ENCODE measurements at regions not wholly inside any gene's neighbourhood (a gene's known extent, or its start where the extent isn't known, plus 50 kb on each side); places are given as distances from the start of the nearest gene placed in this dataset.

- POLR2A ChIA-PET: no interaction called here
- Histone ChIP-seq H3K4me2 (ENCODE audit: control insufficient read depth, insufficient read depth) (no peak overlapping the region), H3K36me3 (ENCODE audit: control insufficient read depth in 2 of 2, insufficient read depth in 2 of 2, low read length in 1 of 2) (no peaks in the 10 kb centered on the region), H3K4me3 (no peak overlapping the region), H3K27ac (ENCODE audit: control insufficient read depth, insufficient read depth) (no peak overlapping the region), H3K4me1 (ENCODE audit: control insufficient read depth, insufficient read depth, low read length) (no peaks in the 10 kb centered on the region), H3K9me3 (replicated peaks; ENCODE audit: control insufficient read depth, insufficient read depth, low read length) (no peaks in the 10 kb centered on the region), H3K27me3 (replicated peaks in 1 of 2; ENCODE audit: control insufficient read depth in 2 of 2, insufficient read depth in 2 of 2, low read length in 1 of 2) (no peaks in the 10 kb centered on the region), H4K20me1 (ENCODE audit: control insufficient read depth, insufficient read depth) (no peaks in the 10 kb centered on the region), H3K79me2 (ENCODE audit: control insufficient read depth, insufficient read depth, low read length) (no peaks in the 10 kb centered on the region), H2AFZ (ENCODE audit: control insufficient read depth, low read depth, low read length) (no peak overlapping the region), H3K9ac (ENCODE audit: control insufficient read depth, insufficient read depth, low read length) (no peak overlapping the region)
- no TSS peak for BruUV-seq (replicated peaks)
- CTCF ChIA-PET: no interaction called here
- in situ Hi-C loops (cut with MboI) (no loop called here), intact Hi-C loops (cut with micrococcal nuclease; ENCODE audit: unreplicated experiment) (no loop called here)
- SMC1A ChIA-PET (ENCODE audit: uncharacterized antibody, unreplicated experiment): no interaction called here
- RAD21 ChIA-PET (ENCODE audit: unreplicated experiment): no interaction called here
- FAIRE-seq (no peak), DNase-seq (ENCODE audit: low read depth, low spot score) (no peak), ATAC-seq (no peak)
- WGBS (ENCODE audit: insufficient coverage, insufficient replicate concordance, low lambda C conversion rate, missing lambda C conversion rate): 21% methylated on average over 2 of the region's 2 CpGs
- TF ChIP-seq RBBP5 (conservative IDR thresholded peaks at IDR 0.05) (no peak), CBX3 (IDR thresholded peaks at IDR 0.05; ENCODE audit: borderline replicate concordance, low read depth) (no peak), ATF3 (IDR thresholded peaks at IDR 0.05; ENCODE audit: borderline replicate concordance, extremely low read depth, low read depth, low read length) (no peak), CHD1 (IDR thresholded peaks at IDR 0.05; ENCODE audit: low read depth, low read length) (no peak), ATF2 (IDR thresholded peaks at IDR 0.05; ENCODE audit: low read length) (no peak), WRNIP1 (IDR thresholded peaks at IDR 0.05; ENCODE audit: borderline replicate concordance, low read depth, low read length) (no peak), CHD2 (IDR thresholded peaks at IDR 0.05; ENCODE audit: borderline replicate concordance, low read depth, low read length) (no peak), ZZZ3 (IDR thresholded peaks at IDR 0.05; ENCODE audit: control insufficient read depth, insufficient read length, low read depth) (no peak), E4F1 (IDR thresholded peaks at IDR 0.05; ENCODE audit: borderline replicate concordance, partially characterized antibody) (no peak), MEF2B (IDR thresholded peaks at IDR 0.05; ENCODE audit: partially characterized antibody, poor library complexity, severe bottlenecking) (no peak), SMAD5 (IDR thresholded peaks at IDR 0.05; ENCODE audit: low read depth) (no peak)
- TF ChIP-seq, protein P1, sequence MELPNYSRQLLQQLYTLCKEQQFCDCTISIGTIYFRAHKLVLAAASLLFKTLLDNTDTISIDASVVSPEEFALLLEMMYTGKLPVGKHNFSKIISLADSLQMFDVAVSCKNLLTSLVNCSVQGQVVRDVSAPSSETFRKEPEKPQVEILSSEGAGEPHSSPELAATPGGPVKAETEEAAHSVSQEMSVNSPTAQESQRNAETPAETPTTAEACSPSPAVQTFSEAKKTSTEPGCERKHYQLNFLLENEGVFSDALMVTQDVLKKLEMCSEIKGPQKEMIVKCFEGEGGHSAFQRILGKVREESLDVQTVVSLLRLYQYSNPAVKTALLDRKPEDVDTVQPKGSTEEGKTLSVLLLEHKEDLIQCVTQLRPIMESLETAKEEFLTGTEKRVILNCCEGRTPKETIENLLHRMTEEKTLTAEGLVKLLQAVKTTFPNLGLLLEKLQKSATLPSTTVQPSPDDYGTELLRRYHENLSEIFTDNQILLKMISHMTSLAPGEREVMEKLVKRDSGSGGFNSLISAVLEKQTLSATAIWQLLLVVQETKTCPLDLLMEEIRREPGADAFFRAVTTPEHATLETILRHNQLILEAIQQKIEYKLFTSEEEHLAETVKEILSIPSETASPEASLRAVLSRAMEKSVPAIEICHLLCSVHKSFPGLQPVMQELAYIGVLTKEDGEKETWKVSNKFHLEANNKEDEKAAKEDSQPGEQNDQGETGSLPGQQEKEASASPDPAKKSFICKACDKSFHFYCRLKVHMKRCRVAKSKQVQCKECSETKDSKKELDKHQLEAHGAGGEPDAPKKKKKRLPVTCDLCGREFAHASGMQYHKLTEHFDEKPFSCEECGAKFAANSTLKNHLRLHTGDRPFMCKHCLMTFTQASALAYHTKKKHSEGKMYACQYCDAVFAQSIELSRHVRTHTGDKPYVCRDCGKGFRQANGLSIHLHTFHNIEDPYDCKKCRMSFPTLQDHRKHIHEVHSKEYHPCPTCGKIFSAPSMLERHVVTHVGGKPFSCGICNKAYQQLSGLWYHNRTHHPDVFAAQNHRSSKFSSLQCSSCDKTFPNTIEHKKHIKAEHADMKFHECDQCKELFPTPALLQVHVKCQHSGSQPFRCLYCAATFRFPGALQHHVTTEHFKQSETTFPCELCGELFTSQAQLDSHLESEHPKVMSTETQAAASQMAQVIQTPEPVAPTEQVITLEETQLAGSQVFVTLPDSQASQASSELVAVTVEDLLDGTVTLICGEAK (IDR thresholded peaks at IDR 0.05; ENCODE audit: borderline replicate concordance): no peak
- TF ChIP-seq, protein P2, sequence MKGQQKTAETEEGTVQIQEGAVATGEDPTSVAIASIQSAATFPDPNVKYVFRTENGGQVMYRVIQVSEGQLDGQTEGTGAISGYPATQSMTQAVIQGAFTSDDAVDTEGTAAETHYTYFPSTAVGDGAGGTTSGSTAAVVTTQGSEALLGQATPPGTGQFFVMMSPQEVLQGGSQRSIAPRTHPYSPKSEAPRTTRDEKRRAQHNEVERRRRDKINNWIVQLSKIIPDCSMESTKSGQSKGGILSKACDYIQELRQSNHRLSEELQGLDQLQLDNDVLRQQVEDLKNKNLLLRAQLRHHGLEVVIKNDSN (IDR thresholded peaks at IDR 0.05; ENCODE audit: borderline replicate concordance, extremely low read length, insufficient read depth, low read depth, low read length): no peak
- TF ChIP-seq, protein P3, sequence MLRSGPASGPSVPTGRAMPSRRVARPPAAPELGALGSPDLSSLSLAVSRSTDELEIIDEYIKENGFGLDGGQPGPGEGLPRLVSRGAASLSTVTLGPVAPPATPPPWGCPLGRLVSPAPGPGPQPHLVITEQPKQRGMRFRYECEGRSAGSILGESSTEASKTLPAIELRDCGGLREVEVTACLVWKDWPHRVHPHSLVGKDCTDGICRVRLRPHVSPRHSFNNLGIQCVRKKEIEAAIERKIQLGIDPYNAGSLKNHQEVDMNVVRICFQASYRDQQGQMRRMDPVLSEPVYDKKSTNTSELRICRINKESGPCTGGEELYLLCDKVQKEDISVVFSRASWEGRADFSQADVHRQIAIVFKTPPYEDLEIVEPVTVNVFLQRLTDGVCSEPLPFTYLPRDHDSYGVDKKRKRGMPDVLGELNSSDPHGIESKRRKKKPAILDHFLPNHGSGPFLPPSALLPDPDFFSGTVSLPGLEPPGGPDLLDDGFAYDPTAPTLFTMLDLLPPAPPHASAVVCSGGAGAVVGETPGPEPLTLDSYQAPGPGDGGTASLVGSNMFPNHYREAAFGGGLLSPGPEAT (IDR thresholded peaks at IDR 0.05; ENCODE audit: low read depth): no peak
These were observed 480.4 kb upstream of the COX7C start for GRCh38 chr5:86137297-86137696.
